Kidney (tissue), 13 donors: ENCODE measurements at regions not wholly inside any gene's neighbourhood (a gene's known extent, or its start where the extent isn't known, plus 50 kb on each side); places are given as distances from the start of the nearest gene placed in this dataset.

Source experiments
- DNase-seq, 5 donors: peaks; one replicate each; pipeline ENCODE4 v3.0.0-alpha.2; 2013 to 2020
- FAIRE-seq: peaks from 2 replicates; lab custom pipeline; 2012; peaks lifted over from hg19 to GRCh38; lab: Jason Lieb, UNC
- H3K27ac ChIP-seq, 2 donors: one replicate each; pipeline ENCODE4 v1.7.0; 2013; ENCODE audit warnings: low read depth in 2 of 2, low read length in 2 of 2, inconsistent platforms in 1 of 2
- H3K27me3 ChIP-seq: one replicate; pipeline ENCODE4 v1.7.1; 2013; ENCODE audit warnings: low read length, inconsistent platforms; ENCODE audit not compliant: control insufficient read depth, insufficient read depth
- H3K36me3 ChIP-seq, 3 donors: one replicate each; pipeline versions ENCODE4 v1.7.0 to v1.7.1; 2013; ENCODE audit warnings: low read length in 3 of 3, control low read depth in 1 of 3, inconsistent platforms in 1 of 3; ENCODE audit not compliant: insufficient read depth in 3 of 3, control insufficient read depth in 2 of 3
- H3K4me1 ChIP-seq, 3 donors: one replicate each; pipeline versions ENCODE4 v1.7.0 to v1.7.1; 2013; ENCODE audit warnings: low read length in 3 of 3, inconsistent platforms in 1 of 3, low read depth in 1 of 3; ENCODE audit not compliant: control insufficient read depth in 2 of 3, insufficient read depth in 2 of 3
- H3K4me3 ChIP-seq, 3 donors: one replicate each; pipeline versions ENCODE4 v1.7.0 to v1.8.1; 2013; ENCODE audit warnings: low read length in 3 of 3, control low read depth in 1 of 3, inconsistent platforms in 1 of 3
- H3K9ac ChIP-seq, 3 donors: one replicate each; pipeline versions ENCODE4 v1.7.0 to v1.7.1; 2013; ENCODE audit warnings: low read length in 3 of 3, control low read depth in 1 of 3, inconsistent platforms in 1 of 3
- H3K9me3 ChIP-seq, 3 donors: one replicate each; pipeline versions ENCODE4 v1.7.0 to v1.7.1; 2013; ENCODE audit warnings: low read length in 3 of 3, control low read depth in 1 of 3, inconsistent platforms in 1 of 3; ENCODE audit not compliant: control insufficient read depth in 2 of 3, insufficient read depth in 1 of 3
- CTCF ChIP-seq: IDR thresholded peaks from 3 replicates; pipeline ENCODE4 v1.5.1; 2012; ENCODE audit warnings: mild to moderate bottlenecking, moderate library complexity, borderline replicate concordance; ENCODE audit not compliant: insufficient read depth; ENCODE audit errors: extremely low read depth
- intact Hi-C: fragments of 100-400 bp; cut with DNase I; formaldehyde crosslinking; loops from one replicate; pipeline ENCODE4 v1.11.1; 2022
- donor health status: control.
- donor health status: control.
- donor health status: control.
- donor health status: control.
- donor health status: control.
- donor health status: DM: yes; HTN: yes; CAD: no.
- donor health status: Normal renal cell carcinoma (clear cell type).

GRCh38 chr18:27428716-27429475 lies 243.8 kb upstream of the CHST9 start:
- no peaks in the 10 kb centered on the region for H3K27me3 ChIP-seq
- H3K27ac ChIP-seq, result no peak overlapping the region
- no peak overlapping the region for H3K4me3 ChIP-seq
- no peaks in the 10 kb centered on the region for H3K4me1 ChIP-seq
- intact Hi-C loops, result no loop called here
- DNase-seq (peak in 1 of 5 donors; percentile 12), FAIRE-seq (no peak)
- H3K9me3 ChIP-seq, result no peaks in the 10 kb centered on the region
- no peak overlapping the region for H3K9ac ChIP-seq
- TF ChIP-seq CTCF, result no peak
- H3K36me3 ChIP-seq, result no peaks in the 10 kb centered on the region

DNA sequence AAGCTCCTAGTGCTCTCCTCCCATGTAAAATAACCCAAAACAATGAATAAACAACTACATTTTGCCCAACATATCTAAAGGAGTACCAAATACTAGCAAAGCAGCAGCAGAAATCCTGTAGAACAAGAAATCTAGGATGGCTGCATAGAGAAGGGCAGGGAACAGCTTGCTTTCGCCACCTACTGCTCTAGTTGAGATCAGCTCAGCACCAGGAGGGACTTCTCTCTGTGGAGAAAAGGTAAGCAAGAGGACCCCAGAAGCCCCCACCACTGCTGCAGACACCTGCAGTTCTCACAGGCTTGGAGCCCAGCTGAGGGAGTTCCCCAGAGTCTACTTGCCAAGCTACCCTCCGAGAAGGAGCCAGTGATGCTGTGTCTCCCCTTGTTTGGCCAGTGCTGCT lies 243.0 kb upstream of the CHST9 start:
- H3K27ac ChIP-seq, result no peak overlapping the region
- intact Hi-C loops, result no loop called here
- no peaks in the 10 kb centered on the region for H3K36me3 ChIP-seq
- H3K9ac ChIP-seq, result no peak overlapping the region
- H3K9me3 ChIP-seq, result no peaks in the 10 kb centered on the region
- TF ChIP-seq CTCF, result no peak
- FAIRE-seq (no peak), DNase-seq (no peak)
- H3K4me1 ChIP-seq, result no peaks in the 10 kb centered on the region
- H3K27me3 ChIP-seq, result no peaks in the 10 kb centered on the region
- no peak overlapping the region for H3K4me3 ChIP-seq

GRCh38 chr18:27423581-27423980 lies 238.5 kb upstream of the CHST9 start:
- Histone ChIP-seq H3K36me3 (no peaks in the 10 kb centered on the region), H3K4me1 (no peaks in the 10 kb centered on the region), H3K4me3 (no peak overlapping the region), H3K9ac (no peak overlapping the region), H3K27me3 (no peaks in the 10 kb centered on the region), H3K9me3 (no peaks in the 10 kb centered on the region), H3K27ac (no peak overlapping the region)
- DNase-seq, result no peak
- no peak for TF ChIP-seq CTCF
- no peak for FAIRE-seq
- intact Hi-C loops, result no loop called here
